CD14-positive monocyte (primary cell): ENCODE measurements at regions not wholly inside any gene's neighbourhood (a gene's known extent, or its start where the extent isn't known, plus 50 kb on each side); places are given as distances from the start of the nearest gene placed in this dataset.

ENCODE experiments used
- DNase-seq, 3 donors: peaks; one replicate each; pipeline ENCODE4 v3.0.0-alpha.2; 2011 to 2022
- H2AFZ ChIP-seq: 2 replicates; pipeline ENCODE4 v1.6.0; 2012; ENCODE audit warnings: mild to moderate bottlenecking, low read depth, low read length, inconsistent platforms; ENCODE audit not compliant: insufficient read depth, poor library complexity, severe bottlenecking
- H3K27ac ChIP-seq, 2 donors: 1 replicate in 1 of 2; 2 replicates in 1 of 2; pipeline ENCODE4 v1.5.1; 2012 to 2013; ENCODE audit warnings: low read length in 2 of 2, control low read depth in 1 of 2, inconsistent platforms in 1 of 2, low read depth in 1 of 2, mild to moderate bottlenecking in 1 of 2
- H3K27me3 ChIP-seq, 2 donors: one replicate each; pipeline versions ENCODE4 v1.6.0 to v1.6.1; 2011 to 2013; ENCODE audit warnings: low read length in 2 of 2; ENCODE audit not compliant: control insufficient read depth in 2 of 2, insufficient read depth in 2 of 2
- H3K36me3 ChIP-seq, 2 donors: replicated peaks in 1 of 2; 1 replicate in 1 of 2; 2 replicates in 1 of 2; pipeline versions ENCODE4 v1.5.1 to v1.6.1; 2012 to 2013; ENCODE audit warnings: low read length in 2 of 2, control low read depth in 1 of 2, inconsistent platforms in 1 of 2, mild to moderate bottlenecking in 1 of 2; ENCODE audit not compliant: insufficient read depth in 2 of 2, control insufficient read depth in 1 of 2
- H3K4me1 ChIP-seq, 2 donors: 1 replicate in 1 of 2; 2 replicates in 1 of 2; pipeline versions ENCODE4 v1.5.1 to v1.6.1; 2012 to 2013; ENCODE audit warnings: low read length in 2 of 2, control low read depth in 1 of 2, inconsistent platforms in 1 of 2, mild to moderate bottlenecking in 1 of 2, moderate library complexity in 1 of 2; ENCODE audit not compliant: insufficient read depth in 2 of 2, control insufficient read depth in 1 of 2
- H3K4me2 ChIP-seq: replicated peaks from 2 replicates; pipeline ENCODE3; 2012; ENCODE audit warnings: low read length, moderate library complexity, mild to moderate bottlenecking; ENCODE audit not compliant: poor library complexity, severe bottlenecking; ENCODE audit errors: extremely low read depth
- H3K4me3 ChIP-seq, 3 experiments: fragments of 200-600 bp in 1 of 3; sonication (generic) in 1 of 3; replicated peaks in 1 of 3; 1 replicate in 2 of 3; 2 replicates in 1 of 3; pipeline ENCODE4 v1.5.1; 2011 to 2013; ENCODE audit warnings: low read length in 3 of 3, mild to moderate bottlenecking in 3 of 3, control low read depth in 2 of 3, low read depth in 2 of 3, inconsistent platforms in 1 of 3, moderate library complexity in 1 of 3
- H3K79me2 ChIP-seq: 2 replicates; pipeline ENCODE4 v1.6.0; 2012; ENCODE audit warnings: mild to moderate bottlenecking, control low read depth, inconsistent platforms, low read length, moderate library complexity; ENCODE audit not compliant: insufficient read depth
- H3K9ac ChIP-seq: 2 replicates; pipeline ENCODE4 v1.6.0; 2017; ENCODE audit warnings: low read length, mild to moderate bottlenecking; ENCODE audit not compliant: insufficient read depth, poor library complexity, severe bottlenecking
- H3K9me3 ChIP-seq, 2 donors: replicated peaks in 1 of 2; 1 replicate in 1 of 2; 2 replicates in 1 of 2; pipeline versions ENCODE4 v1.5.1 to v1.6.1; 2012 to 2013; ENCODE audit warnings: low read length in 2 of 2, control low read depth in 1 of 2; ENCODE audit not compliant: control insufficient read depth in 1 of 2, insufficient read depth in 1 of 2
- H4K20me1 ChIP-seq: 2 replicates; pipeline ENCODE4 v1.6.0; 2012; ENCODE audit warnings: mild to moderate bottlenecking, low read length, control low read depth, moderate library complexity; ENCODE audit not compliant: insufficient read depth
- H3K27ac Mint-ChIP-seq, 7 donors: one replicate each; pipeline ENCODE4 v1.8.0; 2020; ENCODE audit warnings: mild to moderate bottlenecking in 7 of 7, mixed read lengths in 7 of 7, moderate library complexity in 6 of 7, inconsistent platforms in 2 of 7
- H3K27me3 Mint-ChIP-seq, 3 donors: one replicate each; pipeline ENCODE4 v1.8.0; 2021 to 2022; ENCODE audit warnings: low read depth in 3 of 3, mild to moderate bottlenecking in 3 of 3, mixed read lengths in 3 of 3, moderate library complexity in 3 of 3, inconsistent platforms in 1 of 3
- H3K36me3 Mint-ChIP-seq, 2 donors: one replicate each; pipeline ENCODE4 v1.8.0; 2020; ENCODE audit warnings: mixed read lengths in 2 of 2, inconsistent platforms in 1 of 2, mild to moderate bottlenecking in 1 of 2
- H3K4me1 Mint-ChIP-seq: one replicate; pipeline ENCODE4 v1.8.0; 2020; ENCODE audit warnings: mild to moderate bottlenecking, mixed read lengths
- H3K4me3 Mint-ChIP-seq, 2 donors: one replicate each; pipeline ENCODE4 v1.8.0; 2020; ENCODE audit warnings: mild to moderate bottlenecking in 2 of 2, mixed read lengths in 2 of 2, moderate library complexity in 1 of 2
- H3K9me3 Mint-ChIP-seq, 7 donors: one replicate each; pipeline ENCODE4 v1.8.0; 2020 to 2022; ENCODE audit warnings: mixed read lengths in 7 of 7, mild to moderate bottlenecking in 6 of 7, moderate library complexity in 6 of 7, inconsistent platforms in 2 of 7
- CTCF ChIP-seq: fragments of 200-600 bp; IDR thresholded peaks from one replicate; pipeline ENCODE4 v1.8.0; 2022; ENCODE audit warnings: antibody characterized with exemption, mild to moderate bottlenecking
- WGBS: methylation state at CpG from one replicate; pipeline ENCODE4 v1.1.5; 2013; ENCODE audit warnings: missing lambda C conversion rate; ENCODE audit not compliant: insufficient coverage; 5-methylcytosine and 5-hydroxymethylcytosine counted together
- intact Hi-C, 2 donors: fragments of 100-400 bp; cut with micrococcal nuclease; formaldehyde crosslinking; loops; one replicate each; pipeline versions ENCODE4 v1.15.0 to v1.15.1; 2023

- intact Hi-C loops, result no loop called here
- H3K79me2 ChIP-seq, result no peaks in the 10 kb centered on the region
- WGBS, result 69% methylated on average over 5 of the region's 5 CpGs
- H3K36me3 ChIP-seq, result no peaks in the 10 kb centered on the region
- H3K4me3 ChIP-seq, result no peak overlapping the region
- no peak overlapping the region for H3K4me3 Mint-ChIP-seq
- peak overlapping the region in 3 of 7 donors; percentile 31 to 66 (median 42) for H3K27ac Mint-ChIP-seq
- H3K27me3 ChIP-seq, result no peaks in the 10 kb centered on the region
- no peak for TF ChIP-seq CTCF
- peak overlapping the region; percentile 13 for H2AFZ ChIP-seq
- peaks cover 20 to 30% (median 23%) of the 10 kb centered on the region in 7 donors for H3K9me3 Mint-ChIP-seq
- DNase-seq, result no peak
- H3K4me1 ChIP-seq, result peaks cover 34 to 52% of the 10 kb centered on the region in 2 donors
- peaks cover 0 to 3% (median 0%) of the 10 kb centered on the region in 3 donors for H3K27me3 Mint-ChIP-seq
- H3K27ac ChIP-seq, result peak overlapping the region in 1 of 2 donors; percentile 36
- no peaks in the 10 kb centered on the region for H4K20me1 ChIP-seq
- H3K4me1 Mint-ChIP-seq, result peaks cover 46% of the 10 kb centered on the region
- H3K9me3 ChIP-seq, result peaks cover 8 to 9% of the 10 kb centered on the region in 2 donors
- H3K36me3 Mint-ChIP-seq, result peaks cover 0 to 7% of the 10 kb centered on the region in 2 donors
- no peak overlapping the region for H3K9ac ChIP-seq
- H3K4me2 ChIP-seq, result no peak overlapping the region
Observed at GRCh38 chr7:84245835-84246234, 51.2 kb upstream of the SEMA3A start.
